IPS DF 6.9 (cell line): ENCODE measurements at regions not wholly inside any gene's neighbourhood (a gene's known extent, or its start where the extent isn't known, plus 50 kb on each side); places are given as distances from the start of the nearest gene placed in this dataset.

Experiments used
- DNase-seq: peaks from one replicate; pipeline ENCODE4 v3.0.0-alpha.2; 2013; ENCODE audit warnings: low read depth, low spot score
- H3K27ac ChIP-seq: one replicate; pipeline ENCODE4 v1.5.1; 2013; ENCODE audit warnings: low read length, control low read depth
- H3K27me3 ChIP-seq: 2 replicates; pipeline ENCODE4 v1.6.1; 2013; ENCODE audit warnings: mild to moderate bottlenecking, low read length; ENCODE audit not compliant: control insufficient read depth, insufficient read depth
- H3K36me3 ChIP-seq: 2 replicates; pipeline ENCODE4 v1.6.1; 2013; ENCODE audit warnings: low read length; ENCODE audit not compliant: control insufficient read depth, insufficient read depth
- H3K4me1 ChIP-seq: 2 replicates; pipeline ENCODE4 v1.6.1; 2013; ENCODE audit warnings: low read length; ENCODE audit not compliant: control insufficient read depth, insufficient read depth
- H3K4me3 ChIP-seq: 2 replicates; pipeline ENCODE4 v1.5.1; 2013; ENCODE audit warnings: mild to moderate bottlenecking, low read length
- H3K9me3 ChIP-seq: 2 replicates; pipeline ENCODE4 v1.6.1; 2013; ENCODE audit warnings: low read length, inconsistent platforms; ENCODE audit not compliant: control insufficient read depth, insufficient read depth
- WGBS: extraction: QIAGEN DNeasy Blood & Tissue Kit; methylation state at CpG from one replicate; pipeline ENCODE4 v1.1.7; 2013; ENCODE audit warnings: mixed read lengths, missing lambda C conversion rate; ENCODE audit not compliant: insufficient read length, insufficient coverage; 5-methylcytosine and 5-hydroxymethylcytosine counted together

- no peak for DNase-seq
- Histone ChIP-seq H3K27ac (no peak overlapping the region), H3K4me1 (peaks cover 5% of the 10 kb centered on the region; the same call in 1 of the 2 replicates), H3K27me3 (no peaks in the 10 kb centered on the region), H3K36me3 (no peaks in the 10 kb centered on the region), H3K9me3 (no peaks in the 10 kb centered on the region), H3K4me3 (no peak overlapping the region)
- no CpG with 5 or more reads among the region's 5 CpGs for WGBS
These were observed 213.0 kb downstream of the NKX6-1 start for GRCh38 chr4:84286048-84286447.

- Histone ChIP-seq H3K36me3 (no peaks in the 10 kb centered on the region), H3K4me1 (no peaks in the 10 kb centered on the region), H3K27ac (no peak overlapping the region), H3K4me3 (no peak overlapping the region), H3K9me3 (no peaks in the 10 kb centered on the region), H3K27me3 (no peaks in the 10 kb centered on the region)
- DNase-seq = no peak
- no CpG with 5 or more reads among the region's 1 CpG for WGBS
These were observed 219.4 kb downstream of the NKX6-1 start for GRCh38 chr4:84279678-84280077.

GRCh38 chr4:84277923-84278322, 221.2 kb downstream of the NKX6-1 start:
- H3K27me3 ChIP-seq = no peaks in the 10 kb centered on the region
- no peaks in the 10 kb centered on the region for H3K36me3 ChIP-seq
- H3K4me1 ChIP-seq = no peaks in the 10 kb centered on the region
- no CpG with 5 or more reads among the region's 2 CpGs for WGBS
- DNase-seq = no peak
- no peaks in the 10 kb centered on the region for H3K9me3 ChIP-seq
- H3K4me3 ChIP-seq = no peak overlapping the region
- no peak overlapping the region for H3K27ac ChIP-seq

- WGBS = no CpG with 5 or more reads among the region's 1 CpG
- H3K36me3 ChIP-seq = no peaks in the 10 kb centered on the region
- H3K4me3 ChIP-seq = no peak overlapping the region
- H3K27ac ChIP-seq = no peak overlapping the region
- no peaks in the 10 kb centered on the region for H3K27me3 ChIP-seq
- no peaks in the 10 kb centered on the region for H3K9me3 ChIP-seq
- DNase-seq = no peak
- no peaks in the 10 kb centered on the region for H3K4me1 ChIP-seq
These were observed 222.3 kb downstream of the NKX6-1 start for GRCh38 chr4:84276752-84277151.

- Histone ChIP-seq H3K4me1 (no peaks in the 10 kb centered on the region), H3K27ac (no peak overlapping the region), H3K9me3 (no peaks in the 10 kb centered on the region), H3K27me3 (no peaks in the 10 kb centered on the region), H3K4me3 (no peak overlapping the region), H3K36me3 (no peaks in the 10 kb centered on the region)
- no peak for DNase-seq
These were observed 229.5 kb downstream of the NKX6-1 start for GRCh38 chr4:84269536-84270044.

GRCh38 chr4:84264652-84265051, 234.4 kb downstream of the NKX6-1 start:
- Histone ChIP-seq H3K9me3 (no peaks in the 10 kb centered on the region), H3K27me3 (no peaks in the 10 kb centered on the region), H3K36me3 (no peaks in the 10 kb centered on the region), H3K4me1 (no peaks in the 10 kb centered on the region), H3K27ac (no peak overlapping the region), H3K4me3 (no peak overlapping the region)
- no peak for DNase-seq

GRCh38 chr4:84263415-84263814, 235.7 kb downstream of the NKX6-1 start:
- Histone ChIP-seq H3K4me3 (no peak overlapping the region), H3K27ac (no peak overlapping the region), H3K36me3 (no peaks in the 10 kb centered on the region), H3K27me3 (no peaks in the 10 kb centered on the region), H3K9me3 (no peaks in the 10 kb centered on the region), H3K4me1 (no peaks in the 10 kb centered on the region)
- DNase-seq = no peak

GRCh38 chr4:84260495-84260894, 238.6 kb downstream of the NKX6-1 start:
- no peaks in the 10 kb centered on the region for H3K4me1 ChIP-seq
- H3K9me3 ChIP-seq = no peaks in the 10 kb centered on the region
- no peak overlapping the region for H3K27ac ChIP-seq
- no peak for DNase-seq
- H3K36me3 ChIP-seq = no peaks in the 10 kb centered on the region
- no peaks in the 10 kb centered on the region for H3K27me3 ChIP-seq
- H3K4me3 ChIP-seq = no peak overlapping the region

GRCh38 chr4:84258905-84259830, 239.9 kb downstream of the NKX6-1 start:
- H3K27ac ChIP-seq = no peak overlapping the region
- H3K9me3 ChIP-seq = no peaks in the 10 kb centered on the region
- H3K36me3 ChIP-seq = no peaks in the 10 kb centered on the region
- DNase-seq = peak; percentile 9
- no CpG with 5 or more reads among the region's 2 CpGs for WGBS
- H3K27me3 ChIP-seq = no peaks in the 10 kb centered on the region
- no peaks in the 10 kb centered on the region for H3K4me1 ChIP-seq
- H3K4me3 ChIP-seq = no peak overlapping the region

- whole genome bisulfite sequencing = no CpG with 5 or more reads among the region's 2 CpGs
- Histone ChIP-seq H3K4me1 (no peaks in the 10 kb centered on the region), H3K27me3 (no peaks in the 10 kb centered on the region), H3K9me3 (no peaks in the 10 kb centered on the region), H3K27ac (no peak overlapping the region), H3K36me3 (no peaks in the 10 kb centered on the region), H3K4me3 (no peak overlapping the region)
- DNase-seq = no peak
These were observed 244.6 kb downstream of the NKX6-1 start for GRCh38 chr4:84254537-84254936.

- Histone ChIP-seq H3K27ac (no peak overlapping the region), H3K36me3 (no peaks in the 10 kb centered on the region), H3K9me3 (no peaks in the 10 kb centered on the region), H3K27me3 (no peaks in the 10 kb centered on the region), H3K4me3 (no peak overlapping the region), H3K4me1 (no peaks in the 10 kb centered on the region)
- DNase-seq = no peak
- WGBS = no CpG with 5 or more reads among the region's 2 CpGs
These were observed 249.6 kb downstream of the NKX6-1 start for GRCh38 chr4:84249521-84249920.
